HG02840 (cell line): ENCODE measurements at regions not wholly inside any gene's neighbourhood (a gene's known extent, or its start where the extent isn't known, plus 50 kb on each side); places are given as distances from the start of the nearest gene placed in this dataset.

Experiments used
- ATAC-seq: cut with Tn5 transposase; IDR thresholded peaks from one replicate; pipeline ENCODE4 v1.9.1; 2021; ENCODE audit warnings: mild to moderate bottlenecking, moderate library complexity, moderate number of reproducible peaks; ENCODE audit not compliant: unreplicated experiment, low FRiP score

DNA sequence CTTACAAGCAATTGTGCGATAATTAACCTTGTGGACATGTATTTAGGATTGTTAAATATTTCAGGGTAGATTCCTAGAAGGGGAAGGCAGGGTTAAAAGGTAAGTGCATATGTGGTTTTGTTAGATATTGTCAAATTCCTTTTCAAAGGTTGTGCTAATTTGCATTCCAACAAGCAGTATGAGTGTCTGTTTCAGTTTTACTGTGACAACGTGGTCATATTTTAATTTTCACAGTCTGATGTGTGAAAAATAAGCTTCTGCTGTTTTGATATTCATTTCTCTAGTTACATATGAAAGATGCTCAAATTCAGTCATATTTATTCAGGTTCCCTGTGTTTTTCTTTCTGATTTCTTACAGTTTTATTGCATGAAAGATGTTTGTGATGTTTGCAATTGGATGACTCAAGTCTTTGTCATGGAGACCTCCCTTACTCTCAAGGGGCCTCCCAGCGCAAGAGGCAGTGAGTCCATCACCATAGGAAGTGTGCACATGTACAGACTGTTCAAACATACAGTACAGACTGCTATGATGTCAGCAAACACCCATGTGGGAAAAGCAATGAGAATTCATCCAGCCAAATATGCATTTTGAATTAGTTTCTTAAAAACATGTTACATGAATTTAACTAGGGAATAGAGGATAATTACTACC lies 310.8 kb downstream of the GALR1 start:
- peak; percentile 84 for ATAC-seq

DNA sequence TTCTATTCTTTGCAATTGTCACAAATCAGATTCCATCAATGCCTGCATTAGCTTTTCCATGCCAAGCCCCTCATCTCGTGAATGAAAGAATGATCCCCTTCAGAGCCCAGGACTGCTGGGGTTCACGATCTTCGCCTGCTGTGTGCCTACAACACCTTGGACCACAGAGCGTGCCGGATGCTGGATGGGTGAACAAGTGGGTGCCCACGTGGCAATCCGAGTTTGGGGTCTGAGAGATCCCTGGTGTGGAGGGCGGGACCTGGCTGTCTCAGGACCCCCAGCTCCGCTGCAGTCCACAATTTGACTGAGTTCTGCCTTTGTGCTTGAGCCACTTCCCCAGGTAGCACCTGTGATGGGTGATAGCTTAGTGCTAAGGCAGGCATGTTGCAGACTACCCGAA lies 317.0 kb downstream of the GALR1 start:
- no peak for ATAC-seq

DNA sequence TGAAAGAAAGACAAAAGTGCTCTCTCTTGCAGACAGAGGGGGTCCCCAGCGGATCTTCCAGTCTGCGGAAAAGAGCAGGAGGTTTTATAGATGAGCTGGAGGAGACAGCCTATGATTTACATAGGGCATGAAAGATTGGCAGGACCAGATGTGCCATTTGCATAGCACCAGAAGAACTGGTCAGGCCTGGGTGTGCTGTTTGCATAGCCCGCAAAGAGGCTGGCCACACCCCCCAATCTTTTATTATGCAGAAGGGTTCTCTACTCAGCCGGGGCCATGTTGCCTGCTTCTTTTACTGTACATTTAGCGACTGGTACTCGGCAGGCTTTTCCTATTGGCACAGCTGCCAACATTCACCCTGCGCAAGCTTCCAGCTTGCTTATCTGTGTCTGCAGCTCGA lies 317.6 kb downstream of the GALR1 start:
- no peak for ATAC-seq

DNA sequence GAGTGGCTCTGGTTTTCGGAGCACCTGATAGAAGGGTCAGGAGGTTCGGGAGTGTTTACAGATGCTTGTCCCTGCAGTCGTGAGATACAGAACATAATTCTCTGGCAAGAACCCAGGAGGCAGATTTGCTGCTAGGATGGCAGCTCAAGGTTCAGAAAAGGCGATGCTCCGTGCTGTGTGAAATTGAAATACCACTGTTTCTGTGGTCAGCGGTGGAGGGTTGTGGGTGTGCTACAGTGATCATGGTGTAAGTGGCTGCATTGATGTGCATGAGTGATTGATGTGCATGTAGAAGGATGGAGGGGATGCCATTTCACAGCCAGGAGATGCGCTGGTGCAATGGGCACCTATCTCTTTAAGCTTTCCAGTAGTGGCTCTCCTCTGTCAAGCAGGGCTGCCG lies 322.1 kb downstream of the GALR1 start:
- no peak for ATAC-seq

DNA sequence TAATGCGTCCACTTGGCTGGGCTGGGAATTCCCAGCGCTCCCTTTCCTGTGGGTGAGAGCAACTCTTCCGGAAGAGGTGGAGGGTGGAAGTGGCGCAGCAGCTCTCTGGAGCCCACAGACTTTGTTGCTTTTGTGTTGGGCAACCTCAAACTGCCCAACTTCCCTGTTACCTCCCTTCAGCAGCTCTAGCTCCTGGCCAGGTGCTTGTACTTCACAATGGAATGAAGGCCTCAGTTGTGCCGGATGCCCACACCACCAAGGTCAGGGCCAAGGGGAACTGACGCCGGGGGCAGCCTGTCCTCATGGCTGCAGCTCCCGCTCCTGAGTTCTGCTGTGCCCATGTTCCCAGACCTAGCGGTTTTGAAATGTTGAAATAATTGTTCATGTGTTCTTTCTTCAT lies 322.9 kb downstream of the GALR1 start:
- ATAC-seq: no peak

DNA sequence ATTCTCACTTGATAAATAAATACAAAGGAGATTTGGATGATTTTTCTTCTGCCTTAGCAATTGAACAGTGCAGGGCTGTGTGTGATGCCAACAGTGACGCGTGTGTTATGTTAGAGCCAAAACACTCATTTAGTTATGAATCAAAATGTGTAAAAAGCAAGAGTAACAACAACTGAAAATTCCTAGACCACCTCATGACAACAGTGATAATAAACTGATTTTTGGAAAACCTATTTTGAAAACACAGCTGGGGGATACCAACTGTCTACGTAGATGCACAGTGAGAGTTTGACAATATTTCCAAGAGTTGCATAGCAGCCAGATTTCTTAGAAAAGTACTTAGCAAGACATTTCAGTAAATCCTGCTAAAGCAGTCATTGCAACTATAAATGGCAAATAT lies 323.9 kb downstream of the GALR1 start:
- ATAC-seq: no peak

DNA sequence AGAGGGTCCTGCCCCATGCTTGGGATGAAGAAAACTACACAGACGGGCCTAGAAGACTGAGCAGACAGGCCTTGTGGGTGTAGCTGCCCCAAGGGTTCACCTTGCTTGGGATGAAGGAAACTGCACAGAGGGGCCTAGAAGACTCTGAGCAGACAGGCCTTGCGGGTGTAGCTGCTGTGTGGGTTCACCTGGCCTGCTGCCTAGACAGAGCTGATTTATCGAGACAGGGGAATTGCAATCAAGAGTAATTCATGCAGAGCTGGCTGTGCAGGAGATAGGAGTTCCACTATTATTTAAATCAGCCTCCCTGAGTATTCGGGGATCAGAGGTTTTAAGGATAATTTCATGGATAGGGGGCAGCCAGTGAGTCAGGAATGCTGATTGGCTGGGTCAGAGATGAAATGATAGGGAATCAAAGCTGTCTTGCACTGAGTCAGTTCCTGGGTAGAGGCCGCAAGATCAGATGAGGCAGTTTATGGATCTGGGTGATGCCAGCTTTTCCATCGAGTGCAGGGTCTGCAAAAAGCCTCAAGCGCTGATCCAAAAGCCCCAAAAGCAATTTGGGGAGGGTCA lies 341.4 kb downstream of the GALR1 start:
- ATAC-seq: no peak

DNA sequence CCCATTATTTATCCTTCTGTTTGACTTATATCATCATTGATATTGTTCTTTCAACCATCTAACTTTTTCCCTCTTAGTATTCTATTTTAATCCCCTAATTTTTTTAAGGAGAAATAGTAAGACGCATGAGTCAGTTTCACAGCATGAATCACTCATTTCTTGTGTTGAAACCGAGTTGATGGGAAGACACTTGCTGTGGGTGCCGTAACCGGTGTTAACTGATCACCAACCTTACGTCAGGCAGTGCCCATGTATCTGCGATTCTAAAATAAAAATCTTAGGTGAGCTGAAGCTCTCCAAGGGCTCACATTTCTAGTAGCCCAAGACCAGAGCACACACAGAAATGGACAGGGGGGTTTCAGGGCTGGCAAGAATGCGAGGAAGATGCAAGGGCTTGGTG lies 348.1 kb downstream of the GALR1 start:
- no peak for ATAC-seq

DNA sequence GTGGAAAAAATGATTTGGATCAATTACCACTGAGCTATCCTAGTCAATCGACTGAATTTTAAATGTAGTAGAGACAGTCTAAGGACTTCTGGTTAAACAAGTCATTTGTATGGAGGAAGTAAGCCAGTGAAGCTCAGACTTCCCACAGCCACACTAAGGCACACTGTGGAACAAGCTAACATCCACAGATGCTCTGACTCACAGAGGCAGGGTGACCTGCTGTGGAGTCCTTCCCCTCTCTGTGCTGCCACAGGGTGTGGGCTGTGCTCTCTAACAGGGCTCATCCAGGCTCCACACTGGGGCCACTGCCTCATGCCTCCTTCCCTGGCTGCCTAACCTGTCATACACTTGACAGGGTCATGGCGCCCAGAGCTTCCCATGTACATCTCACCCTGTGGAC lies 351.0 kb downstream of the GALR1 start:
- no peak for ATAC-seq

DNA sequence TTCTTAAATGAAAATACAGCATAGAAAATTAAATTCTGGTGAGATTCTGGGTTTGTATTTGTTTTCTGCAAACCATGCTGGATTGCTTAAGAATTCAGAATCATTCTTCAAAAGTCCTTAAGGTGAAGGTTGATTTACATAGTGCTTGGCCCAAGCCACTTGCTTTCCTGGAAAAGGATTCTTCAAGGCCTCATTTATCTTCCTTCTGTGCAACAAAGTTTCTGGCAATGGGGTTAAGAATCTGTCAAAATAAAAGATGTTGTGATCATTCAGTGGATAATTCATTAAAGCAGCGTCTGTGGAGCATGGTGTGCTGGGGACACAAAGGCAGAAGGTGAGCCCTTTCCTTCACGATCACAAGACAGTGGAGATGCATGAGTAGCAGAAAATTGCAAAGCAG lies 351.9 kb downstream of the GALR1 start:
- no peak for ATAC-seq

DNA sequence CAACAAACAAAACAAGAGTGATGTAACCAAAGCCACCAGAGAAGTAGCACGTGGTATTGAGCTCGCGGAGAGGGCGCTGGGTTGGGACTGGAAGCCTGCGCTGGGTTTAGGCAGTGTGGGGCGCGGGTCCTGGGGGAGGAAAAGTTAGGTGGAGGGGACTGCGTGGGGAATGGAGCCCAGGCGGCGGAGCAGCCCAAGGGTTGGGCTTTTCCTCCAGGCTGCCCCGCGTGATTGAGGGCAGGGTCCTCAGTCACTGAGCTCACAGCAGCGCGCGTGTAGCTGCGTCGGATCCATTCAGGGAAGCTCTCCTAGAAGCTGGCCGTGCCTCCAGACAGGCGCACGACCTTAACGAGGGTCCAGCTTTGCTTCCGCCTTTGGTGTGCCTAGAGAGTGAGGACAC lies 357.4 kb downstream of the GALR1 start:
- ATAC-seq: no peak

DNA sequence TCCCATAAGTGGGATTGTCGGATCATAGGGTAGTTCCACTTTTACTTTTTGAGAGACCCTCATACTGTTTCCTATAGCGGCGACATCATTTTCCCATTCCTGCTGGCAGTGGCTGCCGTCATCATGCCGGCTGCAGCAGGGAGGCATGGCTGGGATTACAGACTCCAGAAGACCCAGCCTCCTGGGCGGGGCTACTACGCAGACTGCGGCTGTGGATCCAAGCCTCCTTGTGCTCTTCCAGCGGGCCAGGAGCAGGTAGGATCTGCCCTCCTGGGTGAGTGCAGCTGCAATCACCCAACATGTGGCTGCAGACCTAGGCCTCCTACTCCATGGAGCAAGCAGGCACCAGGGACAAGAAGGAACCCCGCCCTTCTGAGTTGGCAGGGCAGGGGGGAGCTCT lies 359.2 kb downstream of the GALR1 start:
- no peak for ATAC-seq

DNA sequence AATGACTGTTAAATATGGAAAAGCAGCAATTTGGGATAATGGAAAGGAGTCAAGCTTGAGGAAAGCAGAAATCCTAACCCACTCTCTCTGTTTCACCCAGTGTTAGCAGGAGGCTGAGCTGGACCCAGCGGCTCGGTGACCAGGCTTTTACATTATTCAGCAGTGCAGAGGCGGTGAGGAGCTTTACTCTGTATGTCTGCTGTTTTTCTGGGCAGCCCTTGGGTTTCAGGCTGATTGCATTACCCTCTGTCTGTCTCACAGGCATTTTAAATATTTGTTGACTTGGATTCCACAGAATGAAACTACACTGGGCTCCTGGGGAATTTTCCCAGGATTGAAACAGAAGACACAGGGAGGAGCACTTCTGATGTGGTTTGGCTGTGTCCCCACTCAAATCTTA lies 368.0 kb downstream of the GALR1 start:
- no peak for ATAC-seq

DNA sequence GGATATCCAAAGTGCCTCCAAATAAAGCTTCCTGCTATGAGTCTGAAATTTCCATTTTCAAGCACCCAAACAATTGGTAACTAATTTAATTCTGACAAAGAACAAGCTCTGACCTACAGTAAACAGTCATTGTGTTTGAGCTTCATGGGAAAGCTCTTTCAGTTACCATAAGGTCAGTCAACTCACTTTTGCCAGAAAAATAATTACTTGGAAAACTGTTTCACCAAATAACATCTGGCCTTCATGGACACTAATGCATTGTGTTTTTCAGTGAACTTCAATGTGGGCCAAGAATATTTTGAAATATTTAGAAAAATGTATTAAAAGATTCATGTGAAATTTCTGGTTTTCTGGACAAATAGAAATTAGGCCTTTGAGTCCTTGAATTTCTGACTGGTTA lies 369.9 kb downstream of the GALR1 start:
- no peak for ATAC-seq

DNA sequence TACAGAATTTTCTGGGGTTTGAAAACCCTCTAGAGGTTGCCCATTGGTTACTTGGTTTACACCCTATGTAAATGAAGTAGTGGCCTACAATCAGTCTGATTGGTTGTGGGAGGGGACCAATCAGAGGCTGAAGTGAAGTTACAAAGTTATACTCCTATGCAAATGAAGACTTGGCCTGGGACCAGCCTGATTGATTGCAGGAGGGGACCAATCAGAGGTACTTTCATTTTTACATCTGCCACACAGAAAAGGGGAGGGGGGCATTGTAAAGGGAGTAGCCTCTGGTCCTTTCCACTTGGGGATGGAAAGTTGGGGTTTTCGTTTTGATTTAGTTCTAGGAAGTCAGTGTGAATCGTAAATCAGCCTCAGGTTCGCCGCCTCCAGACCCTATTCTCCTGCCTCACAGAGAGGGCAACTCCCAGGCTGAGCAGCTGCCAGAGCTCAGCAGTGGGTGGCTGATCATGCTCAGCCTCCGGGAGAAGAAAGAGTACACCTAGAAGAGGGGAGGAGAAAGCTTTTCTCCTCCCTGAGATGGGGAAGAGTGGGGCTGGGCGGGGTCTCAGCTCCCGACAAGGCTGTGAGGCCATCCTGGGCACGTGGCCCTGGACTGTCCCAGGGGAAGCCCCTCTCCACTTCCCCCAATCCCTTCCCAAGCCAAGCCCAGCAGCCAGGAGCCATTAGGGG lies 372.5 kb downstream of the GALR1 start:
- no peak for ATAC-seq

DNA sequence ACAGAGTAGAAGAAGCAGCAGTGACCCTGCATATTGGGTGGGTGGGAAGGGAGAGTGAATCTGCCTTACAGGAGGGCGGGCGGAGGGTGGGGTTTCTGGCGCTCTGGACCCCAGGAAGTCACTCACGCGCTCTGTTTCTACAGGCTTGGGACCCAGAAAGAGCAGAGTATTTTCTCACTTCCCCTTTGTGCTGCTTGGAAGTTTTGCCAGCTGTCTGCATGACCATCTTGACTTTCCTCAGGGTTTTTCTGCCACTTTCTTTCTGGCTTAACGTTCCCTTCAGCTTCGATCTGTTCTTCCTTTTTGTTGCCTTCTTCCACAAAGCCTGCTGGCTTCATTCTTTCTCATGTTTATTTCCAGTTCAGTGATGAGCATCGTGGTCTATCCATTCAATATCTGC lies 383.1 kb downstream of the GALR1 start:
- no peak for ATAC-seq

DNA sequence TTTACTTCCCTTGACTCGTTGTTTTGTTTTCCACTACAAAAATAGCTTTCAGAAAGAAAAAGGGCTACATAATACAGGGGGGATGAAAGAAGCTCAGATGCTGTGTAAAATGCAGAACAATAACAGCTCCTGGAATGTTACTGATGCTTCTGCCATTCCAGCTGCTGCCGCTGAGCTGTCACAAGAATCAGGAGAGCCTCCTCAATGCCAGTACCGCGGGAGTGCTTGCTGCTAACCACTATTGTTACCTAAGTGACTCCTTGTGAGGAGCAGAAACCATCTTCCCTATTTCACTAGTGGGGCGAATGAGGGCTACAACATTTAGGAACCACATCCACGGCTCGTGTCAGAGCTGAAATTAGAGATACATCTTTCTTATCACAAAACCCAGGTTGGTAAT lies 384.8 kb downstream of the GALR1 start:
- ATAC-seq: no peak

DNA sequence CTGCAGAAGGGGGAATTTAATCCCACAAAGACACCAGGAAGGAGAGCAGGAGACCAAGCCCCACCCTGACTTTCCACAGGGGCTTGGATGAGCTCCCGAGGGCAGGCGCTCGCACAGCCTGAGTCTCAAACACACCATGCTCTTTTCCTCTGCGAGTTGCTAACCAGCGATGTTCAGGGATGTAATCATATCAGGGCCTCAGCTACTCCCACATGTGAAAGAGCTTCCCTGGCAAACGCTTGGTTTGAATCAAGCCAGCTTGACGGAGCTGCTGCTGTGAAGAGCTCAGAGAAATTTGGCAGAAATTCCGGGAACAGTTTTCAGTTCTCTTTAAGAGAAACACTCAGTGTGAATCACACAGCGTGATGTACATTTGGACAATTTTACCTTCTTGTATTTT lies 385.8 kb downstream of the GALR1 start:
- ATAC-seq: no peak

DNA sequence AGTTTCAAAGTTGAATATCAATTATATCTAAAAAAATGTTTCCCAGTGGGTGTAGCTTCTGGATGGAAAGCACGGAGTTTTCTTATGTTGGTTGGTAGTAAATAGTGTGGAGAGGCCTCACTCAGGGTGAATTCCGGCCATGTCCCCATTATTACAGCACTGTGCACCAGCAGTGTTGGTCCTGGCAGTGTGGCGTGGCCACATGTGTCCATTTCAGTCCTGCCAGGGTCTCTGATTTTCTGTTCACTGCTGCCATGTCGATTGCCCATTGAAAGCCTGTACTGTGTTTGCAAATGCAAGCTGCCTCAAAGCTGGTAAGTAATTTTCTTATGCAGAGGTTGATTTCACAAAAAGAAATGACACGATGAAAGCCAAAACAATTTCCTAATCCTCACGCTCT lies 386.2 kb downstream of the GALR1 start:
- no peak for ATAC-seq

DNA sequence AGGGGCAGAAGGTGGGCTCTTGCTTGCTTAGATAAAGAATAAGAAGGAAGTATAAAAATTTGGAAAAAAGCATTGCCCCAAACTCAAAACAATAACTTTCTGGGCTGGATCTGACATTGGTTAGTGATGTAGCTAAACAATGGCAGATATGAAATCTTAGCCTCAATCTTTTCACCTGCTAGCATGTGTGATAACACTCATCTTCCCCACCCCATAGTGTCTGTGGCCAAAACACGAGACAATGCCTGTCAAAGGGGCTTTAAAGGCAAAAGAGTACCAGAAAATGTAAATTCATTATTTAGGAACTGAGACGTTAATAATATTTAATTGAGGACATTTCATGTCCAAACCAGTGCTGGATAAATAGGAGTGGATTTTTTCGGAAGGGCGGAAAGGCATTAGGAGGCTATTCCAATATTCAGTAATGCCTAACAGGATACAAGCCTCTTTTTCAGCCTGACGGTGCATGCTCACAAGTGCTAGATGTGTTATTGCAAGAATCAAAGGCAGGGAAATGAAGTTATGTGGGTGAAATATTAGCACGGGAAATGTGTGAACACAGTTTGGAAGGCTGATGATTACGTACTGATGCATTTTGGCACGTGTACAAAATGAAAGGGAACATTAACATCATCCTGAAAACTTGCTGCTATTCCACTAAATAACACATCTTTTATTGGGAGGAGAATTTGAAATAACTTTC lies 395.7 kb downstream of the GALR1 start:
- no peak for ATAC-seq

DNA sequence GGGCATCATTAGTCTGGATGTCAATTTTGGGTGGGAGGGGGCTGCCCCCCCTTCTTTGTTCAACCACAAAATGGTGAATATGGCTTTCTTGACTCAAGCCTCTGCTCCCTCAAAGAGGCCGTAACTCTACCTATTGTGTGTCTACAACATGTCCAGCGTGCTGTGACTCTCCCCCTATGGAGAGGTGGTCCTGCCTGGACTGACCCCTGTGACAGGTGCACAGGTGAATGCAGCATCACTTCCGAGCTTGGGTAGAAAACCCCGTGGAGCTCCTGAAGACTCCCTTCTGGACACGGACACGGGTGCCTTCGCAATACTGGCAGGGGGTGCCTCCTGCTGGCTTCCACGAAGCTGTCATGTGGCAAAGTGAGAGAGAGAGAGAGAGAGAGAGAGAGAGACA lies 397.8 kb downstream of the GALR1 start:
- ATAC-seq: no peak

DNA sequence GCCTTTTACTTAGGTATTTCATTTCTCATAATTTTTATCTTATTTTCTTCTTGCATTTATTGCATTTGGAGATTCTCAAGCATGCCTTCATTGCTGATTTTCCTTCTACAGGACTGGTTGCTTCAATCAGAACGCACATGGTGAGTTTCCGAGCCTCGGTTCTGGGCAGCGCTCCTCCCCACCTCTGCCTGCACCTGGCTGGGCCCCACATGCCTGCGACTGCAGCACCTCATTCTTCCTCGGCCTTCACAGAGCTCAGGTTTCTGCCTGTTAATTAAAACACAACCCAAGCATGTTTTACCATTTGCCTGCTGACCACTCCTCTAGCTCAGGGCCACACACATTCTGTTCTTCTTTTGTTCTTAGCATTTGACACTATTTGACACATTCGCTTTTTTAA lies 398.8 kb downstream of the GALR1 start:
- no peak for ATAC-seq
